ENCODE measurements at regions not wholly inside any gene's neighbourhood (a gene's known extent, or its start where the extent isn't known, plus 50 kb on each side); places are given as distances from the start of the nearest gene placed in this dataset.

- in situ Hi-C loops (cut with MboI; ENCODE audit: low pct_unique_long_range_greater_than_20kb, low sequenced_read_pairs, unreplicated experiment), result no loop called here
- TF ChIP-seq CTCF (IDR thresholded peaks at IDR 0.05; ENCODE audit: extremely low read depth, insufficient read depth, missing control alignments), result no peak
- DNase-seq (ENCODE audit: low spot score), result no peak
These were observed 161.9 kb downstream of the SUCLG1 start for GRCh38 chr2:84297155-84297554.

- TF ChIP-seq CTCF (IDR thresholded peaks at IDR 0.05; ENCODE audit: extremely low read depth, insufficient read depth, missing control alignments), result no peak
- no peak for DNase-seq (ENCODE audit: low spot score)
- in situ Hi-C loops (cut with MboI; ENCODE audit: low pct_unique_long_range_greater_than_20kb, low sequenced_read_pairs, unreplicated experiment), result no loop called here
These were observed 165.2 kb downstream of the SUCLG1 start for GRCh38 chr2:84293791-84294380.

- no peak for TF ChIP-seq CTCF (IDR thresholded peaks at IDR 0.05; ENCODE audit: extremely low read depth, insufficient read depth, missing control alignments)
- in situ Hi-C loops (cut with MboI; ENCODE audit: low pct_unique_long_range_greater_than_20kb, low sequenced_read_pairs, unreplicated experiment), result no loop called here
- no peak for DNase-seq (ENCODE audit: low spot score)
These were observed 166.5 kb downstream of the SUCLG1 start for GRCh38 chr2:84292545-84292944.

GRCh38 chr2:84290537-84290936 is 168.5 kb downstream of the SUCLG1 start:
- in situ Hi-C loops (cut with MboI; ENCODE audit: low pct_unique_long_range_greater_than_20kb, low sequenced_read_pairs, unreplicated experiment), result no loop called here
- no peak for TF ChIP-seq CTCF (IDR thresholded peaks at IDR 0.05; ENCODE audit: extremely low read depth, insufficient read depth, missing control alignments)
- no peak for DNase-seq (ENCODE audit: low spot score)

GRCh38 chr2:84288293-84288692 is 170.8 kb downstream of the SUCLG1 start:
- DNase-seq (ENCODE audit: low spot score), result no peak
- TF ChIP-seq CTCF (IDR thresholded peaks at IDR 0.05; ENCODE audit: extremely low read depth, insufficient read depth, missing control alignments), result no peak
- in situ Hi-C loops (cut with MboI; ENCODE audit: low pct_unique_long_range_greater_than_20kb, low sequenced_read_pairs, unreplicated experiment), result no loop called here

- no peak for DNase-seq (ENCODE audit: low spot score)
- no peak for TF ChIP-seq CTCF (IDR thresholded peaks at IDR 0.05; ENCODE audit: extremely low read depth, insufficient read depth, missing control alignments)
These were observed 172.2 kb downstream of the SUCLG1 start for GRCh38 chr2:84286878-84287277.

More at GRCh38 chr2:84286878-84287277, 172.2 kb downstream of the SUCLG1 start:
- in situ Hi-C loops (cut with MboI; ENCODE audit: low pct_unique_long_range_greater_than_20kb, low sequenced_read_pairs, unreplicated experiment), result no loop called here

Measured in GM13977 (cell line).